Gastroesophageal sphincter (tissue), 3 donors: ENCODE measurements at regions not wholly inside any gene's neighbourhood (a gene's known extent, or its start where the extent isn't known, plus 50 kb on each side); places are given as distances from the start of the nearest gene placed in this dataset.

Experiments
- CTCF ChIP-seq, 4 experiments: fragments of 200-600 bp in 2 of 4; fragments of 450-650 bp in 2 of 4; sonication (generic) in 1 of 4; IDR thresholded peaks; one replicate each; pipeline ENCODE4 v1.5.1; 2017 to 2019; ENCODE audit warnings: antibody characterized with exemption in 4 of 4, mild to moderate bottlenecking in 2 of 4, moderate library complexity in 2 of 4
- EP300 ChIP-seq: sonication (generic); formaldehyde crosslinking; IDR thresholded peaks from one replicate; pipeline ENCODE4 v1.6.1; 2017; ENCODE audit warnings: antibody characterized with exemption, mild to moderate bottlenecking
- POLR2AphosphoS5 ChIP-seq: sonication (generic); formaldehyde crosslinking; IDR thresholded peaks from one replicate; pipeline ENCODE4 v1.6.1; 2017; ENCODE audit warnings: antibody characterized with exemption

DNA sequence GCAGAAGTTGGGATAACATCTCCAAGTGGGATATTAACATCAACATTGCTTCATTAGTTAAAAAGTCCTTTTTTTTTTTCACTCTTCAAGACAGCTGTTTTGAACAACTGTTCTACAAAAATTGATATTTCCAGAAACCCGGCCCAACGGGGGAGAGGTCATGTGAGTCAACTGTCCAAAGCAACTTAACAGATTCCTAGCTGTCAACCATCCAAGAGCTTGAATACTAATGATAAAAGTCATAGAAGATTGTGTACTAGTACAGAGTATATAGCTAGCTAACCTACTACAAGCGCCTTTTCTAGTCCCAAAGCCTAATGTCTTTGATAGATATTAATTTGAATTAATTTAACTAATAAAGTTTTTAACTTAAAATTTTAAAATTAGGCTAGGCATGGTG is 172.0 kb downstream of the CYB561 start:
- TF ChIP-seq CTCF (IDR thresholded peaks at IDR 0.05) = no peak
- TF ChIP-seq POLR2AphosphoS5 = peak; percentile 19
- TF ChIP-seq EP300 = no peak
